Ecto neural progenitor cell (in vitro differentiated cells): ENCODE measurements at regions not wholly inside any gene's neighbourhood (a gene's known extent, or its start where the extent isn't known, plus 50 kb on each side); places are given as distances from the start of the nearest gene placed in this dataset.

Experiments
- DNase-seq: peaks from one replicate; pipeline ENCODE4 v3.0.0-alpha.2; 2018; ENCODE audit warnings: low spot score

GRCh38 chr14:87102811-87103378 is 890.1 kb downstream of the GALC start:
- no peak for DNase-seq

DNA sequence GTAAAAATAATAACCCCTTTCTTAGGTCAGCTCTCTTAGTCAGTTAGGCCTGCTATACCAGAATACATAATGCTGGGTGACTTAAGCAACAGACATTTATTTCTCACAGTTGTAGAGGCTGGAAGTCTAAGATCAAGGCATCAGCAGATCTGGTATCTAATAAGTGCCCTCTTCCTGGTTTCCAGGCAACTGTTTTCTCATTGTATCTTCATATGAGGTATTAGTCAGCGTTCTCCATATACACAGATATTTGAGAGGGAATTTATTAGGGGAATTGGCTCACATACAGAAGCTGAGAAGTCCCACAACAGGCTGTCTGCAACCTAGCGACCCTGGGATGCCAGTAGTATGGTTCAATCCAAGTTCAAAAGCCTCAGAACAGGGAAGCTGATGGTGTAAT is 896.0 kb downstream of the GALC start:
- no peak for DNase-seq

- DNase-seq, result no peak
Observed at GRCh38 chr14:87094913-87095312, 898.1 kb downstream of the GALC start.

GRCh38 chr14:87088588-87088987 is 904.4 kb downstream of the GALC start:
- DNase-seq, result no peak

DNA sequence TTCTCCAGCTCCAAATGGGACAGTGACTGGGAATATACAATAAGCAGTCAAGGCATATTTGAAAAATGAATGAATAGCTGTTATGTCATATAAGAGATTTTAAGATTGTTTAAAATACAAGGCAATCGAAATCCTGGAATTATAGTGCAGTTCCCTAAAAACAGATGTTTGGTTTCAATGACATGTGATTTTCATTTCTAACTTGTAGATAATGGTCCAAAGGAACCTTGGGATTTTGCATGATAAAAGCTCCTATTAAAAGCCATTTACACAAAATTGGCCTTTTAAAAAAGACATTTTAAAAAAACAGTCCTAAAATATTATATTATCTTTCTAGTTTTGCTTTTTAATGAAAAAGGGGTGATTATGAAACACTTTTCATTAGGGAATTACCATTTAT is 905.1 kb downstream of the GALC start:
- no peak for DNase-seq

DNA sequence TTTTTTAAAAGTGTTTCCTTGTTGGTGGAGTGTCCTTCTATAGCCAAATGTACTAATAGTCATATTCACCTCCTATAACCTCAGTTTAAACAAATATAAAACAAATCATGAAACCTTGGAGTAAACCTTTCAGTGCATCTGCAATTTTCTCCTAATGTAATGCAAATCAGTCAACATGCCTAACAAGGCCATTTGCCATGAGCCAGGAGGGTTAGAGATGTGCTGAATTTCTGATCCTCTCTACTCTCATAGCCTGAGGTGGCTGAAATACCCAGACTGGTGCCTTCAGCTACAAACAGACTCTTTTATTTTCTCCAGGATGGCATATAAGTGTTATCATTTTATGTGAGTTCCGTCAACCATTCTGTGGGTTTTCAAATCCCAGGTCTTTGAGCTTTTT is 908.1 kb downstream of the GALC start:
- no peak for DNase-seq

GRCh38 chr14:87082917-87083316 is 910.1 kb downstream of the GALC start:
- DNase-seq, result no peak

DNA sequence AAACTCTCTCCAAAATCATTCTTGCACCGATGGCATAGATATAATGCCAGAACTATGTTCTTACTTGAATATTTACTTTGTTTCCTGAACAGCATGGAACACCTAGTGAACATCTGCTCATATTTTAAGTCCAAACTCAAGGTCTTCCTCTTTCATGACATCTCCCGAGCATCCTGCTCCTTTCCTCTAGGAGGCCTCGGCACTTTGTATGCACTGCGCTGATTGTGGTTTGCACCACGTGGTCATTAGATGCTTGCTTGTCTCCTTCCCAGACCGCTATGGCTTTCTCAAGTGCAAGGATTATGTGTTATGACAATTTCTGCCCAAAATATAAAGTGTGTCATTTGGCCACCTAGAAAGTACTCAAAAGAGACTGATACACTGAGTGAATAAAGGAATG is 912.0 kb downstream of the GALC start:
- no peak for DNase-seq

DNA sequence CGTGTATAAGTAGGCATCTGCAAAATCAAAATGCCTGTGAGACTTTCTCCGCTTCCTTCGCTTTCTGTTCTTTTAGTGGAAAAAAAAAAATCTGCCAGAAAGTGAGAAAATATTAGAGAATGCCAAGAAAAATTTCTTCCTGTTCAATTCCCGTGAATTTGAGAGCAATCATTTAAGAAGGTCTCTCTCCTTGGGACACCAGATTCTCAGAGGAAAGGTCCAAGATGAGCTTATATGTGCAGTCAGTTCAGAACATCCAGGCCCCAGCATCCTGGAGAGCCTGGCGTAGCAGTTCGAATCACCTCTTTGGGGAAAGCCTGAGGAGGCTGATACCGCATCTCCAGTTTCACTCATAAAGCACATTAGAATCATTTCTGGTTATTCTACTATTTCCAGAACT is 912.8 kb downstream of the GALC start:
- DNase-seq, result no peak

DNA sequence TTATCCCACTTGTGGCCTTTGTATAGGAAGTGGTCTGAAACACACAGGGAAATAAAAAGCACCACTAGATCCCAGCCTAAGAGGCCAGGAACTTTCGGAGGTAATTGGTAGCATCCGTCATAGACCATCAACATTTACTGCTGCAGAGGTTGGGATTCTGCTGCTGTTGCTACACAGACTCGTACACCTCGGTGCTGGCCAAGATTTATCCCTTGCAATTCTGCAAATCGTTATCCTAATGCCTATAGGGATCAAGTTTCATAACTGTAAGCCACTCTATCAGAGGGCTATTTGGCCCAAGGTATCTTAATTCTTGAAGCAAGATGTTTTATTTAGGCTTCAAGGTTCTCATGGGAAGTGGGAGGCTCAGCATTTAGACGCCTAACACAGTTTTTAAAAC is 913.6 kb downstream of the GALC start:
- no peak for DNase-seq

GRCh38 chr14:87076922-87077321 is 916.1 kb downstream of the GALC start:
- no peak for DNase-seq

DNA sequence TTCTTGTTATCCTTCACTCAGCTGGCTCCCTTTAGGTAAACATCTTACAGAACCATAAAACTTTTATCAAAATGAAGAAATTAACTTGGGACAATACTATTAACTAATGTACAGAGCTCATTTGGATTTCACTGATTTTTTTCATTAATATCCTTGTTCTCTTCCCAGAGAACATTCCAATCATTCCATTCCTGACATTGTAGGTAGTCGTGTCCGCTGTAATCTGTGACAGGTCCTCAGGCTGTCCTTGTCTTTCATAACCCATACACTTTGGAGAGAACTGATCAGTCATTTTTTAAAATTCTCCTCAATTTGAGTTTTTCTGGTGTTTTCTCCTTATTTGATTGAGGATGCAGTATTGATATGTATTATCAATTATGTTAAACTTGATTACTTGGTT is 916.8 kb downstream of the GALC start:
- DNase-seq, result no peak

GRCh38 chr14:87073880-87074570 is 919.0 kb downstream of the GALC start:
- no peak for DNase-seq

DNA sequence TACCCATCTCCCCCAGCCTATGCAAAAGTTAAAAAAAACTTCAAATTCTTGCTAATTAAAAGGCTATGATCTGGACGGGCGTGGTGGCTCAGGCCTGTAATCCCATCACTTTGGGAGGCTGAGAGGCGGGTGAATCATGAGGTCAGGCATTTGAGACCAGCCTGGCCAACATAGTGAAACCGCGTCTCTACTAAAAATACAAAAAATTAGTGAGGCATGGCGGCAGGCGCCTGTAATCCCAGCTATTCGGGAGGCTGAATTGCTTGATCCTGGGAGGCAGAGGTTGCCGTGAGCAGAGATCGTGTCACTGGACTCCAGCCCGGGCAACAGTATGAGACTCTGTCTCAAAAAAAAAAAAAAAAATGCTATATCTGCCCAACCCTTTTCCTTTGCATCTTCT is 925.4 kb downstream of the GALC start:
- DNase-seq, result no peak

GRCh38 chr14:87067061-87067460 is 925.9 kb downstream of the GALC start:
- DNase-seq, result no peak

DNA sequence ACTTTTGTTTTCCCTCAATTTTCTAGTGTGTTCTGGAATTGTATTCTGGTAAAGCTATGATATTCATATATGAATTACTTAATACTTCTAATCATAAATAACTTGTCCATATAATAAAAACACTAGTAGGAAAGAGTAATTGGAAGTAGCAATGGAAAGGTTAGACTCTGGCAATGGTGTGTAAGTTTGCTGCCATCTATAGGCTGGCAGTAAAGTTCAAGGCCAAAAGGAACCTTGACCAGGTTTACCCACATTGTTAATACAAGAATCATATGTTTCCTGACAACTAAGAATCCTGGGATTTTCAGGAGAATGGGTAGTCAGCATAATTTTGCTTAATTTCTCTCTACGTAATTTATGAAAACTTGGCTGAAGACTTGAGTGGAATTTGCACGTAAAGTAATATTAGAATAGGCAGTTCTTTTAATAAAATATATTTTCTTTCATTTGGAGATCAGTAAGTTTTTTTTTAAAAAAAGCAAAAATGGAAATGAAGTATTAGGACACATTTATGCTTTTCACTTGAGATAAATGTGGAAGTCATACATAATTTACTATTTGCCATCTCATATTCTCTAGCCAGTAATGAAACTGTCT is 926.7 kb downstream of the GALC start:
- no peak for DNase-seq

DNA sequence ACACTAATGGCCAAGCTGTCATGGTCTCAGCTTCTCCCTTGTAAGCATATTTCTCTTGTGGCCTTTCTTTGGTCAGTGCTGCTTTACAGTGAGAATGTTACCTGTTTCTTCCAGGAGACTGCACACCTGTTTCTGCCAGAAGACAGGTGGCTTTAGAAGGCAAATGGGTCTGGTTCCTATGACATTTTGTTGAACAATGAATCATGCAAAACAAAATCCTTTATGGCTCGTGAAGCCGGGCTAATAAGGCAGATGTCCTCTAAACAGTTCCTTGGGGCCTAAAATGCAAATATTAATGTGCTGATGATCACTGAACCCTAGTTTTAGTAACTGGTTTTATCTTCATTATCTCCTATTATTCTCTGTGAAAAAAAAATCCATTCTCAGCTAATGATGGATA is 927.6 kb downstream of the GALC start:
- DNase-seq, result no peak

GRCh38 chr14:87063181-87063580 is 929.8 kb downstream of the GALC start:
- no peak for DNase-seq

- DNase-seq, result no peak
Observed at GRCh38 chr14:87060405-87060804, 932.6 kb downstream of the GALC start.

DNA sequence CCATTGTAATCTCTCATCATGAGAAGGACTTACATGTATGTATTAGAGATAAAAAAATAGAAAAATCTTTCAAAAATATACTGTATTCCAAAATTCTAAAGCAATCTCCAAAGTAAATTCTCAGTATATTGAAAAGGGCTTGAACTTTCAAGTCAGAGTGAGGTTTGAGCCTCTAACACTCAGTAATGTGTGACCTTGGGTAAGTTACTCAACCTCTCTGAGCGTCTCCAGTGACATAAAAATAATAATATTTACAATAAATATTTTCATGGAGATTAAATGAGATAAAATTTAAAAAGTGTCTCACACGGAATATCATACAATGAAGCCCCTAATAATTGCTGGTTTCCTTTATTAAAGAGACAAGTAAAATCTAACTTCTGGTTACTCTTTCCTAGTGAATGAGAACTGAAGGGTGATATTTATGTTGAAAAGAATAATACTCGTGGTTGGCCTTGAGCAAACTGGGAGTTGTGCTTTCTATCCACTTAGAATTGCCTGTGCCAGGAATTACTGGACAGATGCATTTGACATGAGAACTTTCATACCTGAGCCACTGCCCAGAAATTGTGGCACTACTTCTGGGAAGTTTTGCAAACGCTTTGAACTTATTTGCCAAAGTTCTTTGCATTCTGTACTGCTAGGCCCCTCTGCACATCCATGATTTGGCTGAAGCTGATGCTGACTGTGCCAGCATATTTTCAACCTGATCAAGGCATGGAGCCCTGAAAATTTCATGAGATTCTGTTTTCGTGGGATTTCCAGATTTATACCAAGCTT is 933.7 kb downstream of the GALC start:
- no peak for DNase-seq

DNA sequence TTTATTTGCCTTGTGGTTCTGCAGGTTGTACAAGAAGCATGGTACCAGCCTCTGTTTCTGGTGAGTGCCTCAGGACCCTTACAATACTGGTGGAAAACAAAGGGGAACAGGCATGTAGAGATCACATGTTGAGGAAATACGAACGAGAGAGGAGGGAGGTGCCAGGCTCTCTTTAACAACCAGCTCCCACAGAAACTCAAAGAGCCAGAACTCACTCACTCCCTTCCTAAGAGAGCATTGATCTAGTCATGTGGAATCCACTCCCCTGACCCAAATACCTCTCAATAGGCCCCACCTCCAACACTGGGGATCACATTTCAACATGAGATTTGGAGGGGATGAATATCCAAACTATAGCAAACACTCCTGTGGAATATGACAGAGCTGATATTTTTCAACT is 938.0 kb downstream of the GALC start:
- DNase-seq, result no peak

GRCh38 chr14:87052646-87053225 is 940.2 kb downstream of the GALC start:
- no peak for DNase-seq

DNA sequence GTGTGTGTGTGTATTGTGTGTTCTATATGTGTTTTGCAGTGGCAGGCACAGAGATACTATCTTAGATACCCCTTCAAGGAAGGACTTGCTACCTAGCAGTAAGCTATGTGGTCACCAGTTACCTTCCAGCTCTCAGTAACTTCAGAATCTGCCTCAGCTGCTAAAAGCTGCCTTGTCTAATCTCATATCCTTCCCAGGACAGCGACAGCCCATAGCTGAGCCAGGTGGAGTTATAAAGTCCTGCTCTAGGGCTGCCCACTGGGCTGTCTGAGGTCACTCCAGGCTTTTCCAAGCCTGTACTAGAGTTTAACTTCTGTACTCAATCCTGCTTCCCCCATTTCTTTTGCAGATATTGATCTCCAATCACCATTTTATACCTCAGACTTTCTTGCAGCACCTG is 942.6 kb downstream of the GALC start:
- no peak for DNase-seq
